ENCODE measurements at regions not wholly inside any gene's neighbourhood (a gene's known extent, or its start where the extent isn't known, plus 50 kb on each side); places are given as distances from the start of the nearest gene placed in this dataset.
A peak's percentile ranks its signal among the peaks of the same experiment; 100 is the strongest.

- DNase-seq (ENCODE audit: low read depth) = no peak
- no peak overlapping the region for H3K4me3 ChIP-seq (ENCODE audit: low read depth, low read length)
- TF ChIP-seq CTCF (IDR thresholded peaks at IDR 0.05; ENCODE audit: insufficient read depth, low read length) = no peak
These were observed 310.1 kb downstream of the PRL start for GRCh38 chr6:21986703-21987102.

GRCh38 chr6:21987501-21987957, 309.3 kb downstream of the PRL start:
- TF ChIP-seq CTCF (IDR thresholded peaks at IDR 0.05; ENCODE audit: insufficient read depth, low read length) = no peak
- H3K4me3 ChIP-seq (ENCODE audit: low read depth, low read length) = peak overlapping the region; percentile 0
- peak; percentile 96 for DNase-seq (ENCODE audit: low read depth)

- no peak for TF ChIP-seq CTCF (IDR thresholded peaks at IDR 0.05; ENCODE audit: insufficient read depth, low read length)
- no peak for DNase-seq (ENCODE audit: low read depth)
- H3K4me3 ChIP-seq (ENCODE audit: low read depth, low read length) = no peak overlapping the region
These were observed 306.3 kb downstream of the PRL start for GRCh38 chr6:21990577-21990976.

GRCh38 chr6:21992178-21992967, 304.5 kb downstream of the PRL start:
- DNase-seq (ENCODE audit: low read depth) = peak; percentile 72
- no peak for TF ChIP-seq CTCF (IDR thresholded peaks at IDR 0.05; ENCODE audit: insufficient read depth, low read length)
- H3K4me3 ChIP-seq (ENCODE audit: low read depth, low read length) = no peak overlapping the region

- DNase-seq (ENCODE audit: low read depth) = no peak
- TF ChIP-seq CTCF (IDR thresholded peaks at IDR 0.05; ENCODE audit: insufficient read depth, low read length) = no peak
- H3K4me3 ChIP-seq (ENCODE audit: low read depth, low read length) = no peak overlapping the region
These were observed 303.0 kb downstream of the PRL start for GRCh38 chr6:21993841-21994240.

- no peak for DNase-seq (ENCODE audit: low read depth)
- no peak for TF ChIP-seq CTCF (IDR thresholded peaks at IDR 0.05; ENCODE audit: insufficient read depth, low read length)
These were observed 302.0 kb downstream of the PRL start for GRCh38 chr6:21994821-21995220.

DNA sequence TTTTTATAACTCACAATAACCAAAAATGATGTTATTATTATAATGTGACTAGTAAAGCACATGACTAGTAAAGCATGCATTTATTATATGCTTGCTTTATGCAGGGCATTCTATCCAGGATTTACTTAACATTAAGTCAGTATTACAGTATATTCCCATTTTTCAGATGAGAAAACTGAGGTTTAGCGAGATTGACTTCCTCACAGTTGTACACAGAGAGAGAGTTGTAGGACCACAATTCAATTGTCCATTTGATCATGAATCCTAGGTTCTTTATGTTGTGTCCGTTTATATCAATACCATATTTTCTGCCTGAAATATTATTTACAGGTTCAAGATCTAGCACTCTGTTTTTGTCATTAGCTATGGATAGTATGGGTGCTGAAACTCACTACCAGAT, 301.5 kb downstream of the PRL start:
- TF ChIP-seq CTCF (IDR thresholded peaks at IDR 0.05; ENCODE audit: insufficient read depth, low read length) = no peak
- H3K4me3 ChIP-seq (ENCODE audit: low read depth, low read length) = no peak overlapping the region
- no peak for DNase-seq (ENCODE audit: low read depth)

More at GRCh38 chr6:21994821-21995220, 302.0 kb downstream of the PRL start:
- H3K4me3 ChIP-seq (ENCODE audit: low read depth, low read length) = no peak overlapping the region
